WTC11 (cell line): ENCODE measurements at regions not wholly inside any gene's neighbourhood (a gene's known extent, or its start where the extent isn't known, plus 50 kb on each side); places are given as distances from the start of the nearest gene placed in this dataset.

Experiments used
- E2F1 ChIP-seq: sonication (generic); formaldehyde crosslinking; IDR thresholded peaks from 2 replicates; pipeline ENCODE4 v1.8.0; 2022; ENCODE audit warnings: mild to moderate bottlenecking, missing genetic modification reagents
- MLX ChIP-seq: sonication (generic); formaldehyde crosslinking; IDR thresholded peaks from 2 replicates; pipeline ENCODE4 v1.8.1; 2023; ENCODE audit warnings: mild to moderate bottlenecking, missing genetic modification reagents, moderate library complexity
- TCF7 ChIP-seq: sonication (generic); formaldehyde crosslinking; IDR thresholded peaks from 2 replicates; pipeline ENCODE4 v1.8.0; 2022; ENCODE audit warnings: mild to moderate bottlenecking, low read depth, missing genetic modification reagents, moderate library complexity

DNA sequence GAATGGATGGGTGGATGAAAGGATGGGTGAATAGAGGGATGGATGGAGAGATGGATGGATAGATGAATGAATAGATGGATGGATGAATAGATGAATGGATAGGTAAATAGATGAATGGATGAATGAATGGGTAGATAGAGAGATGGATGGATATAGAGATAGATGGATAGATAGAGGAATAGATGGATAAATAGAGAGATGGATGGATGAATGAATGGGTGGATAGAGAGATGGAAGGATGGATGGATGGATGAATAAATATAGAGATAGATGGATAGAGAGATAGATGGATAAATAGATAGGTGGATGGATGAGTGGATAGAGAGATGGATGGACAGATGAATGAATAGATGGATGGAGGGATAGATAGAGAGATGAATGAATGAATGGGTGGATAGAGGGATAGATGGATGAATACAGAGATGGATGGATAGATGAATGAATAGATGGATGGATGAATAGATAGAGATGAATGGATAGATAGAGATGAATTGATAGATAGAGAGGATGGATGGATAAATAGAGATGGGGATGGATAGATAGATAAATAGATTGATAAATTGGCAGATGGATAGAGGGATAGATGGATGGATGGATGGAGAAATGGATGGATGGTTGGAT, 106.7 kb upstream of the SOX1 start:
- no peak for TF ChIP-seq MLX (CRISPR knock-in tag)
- TF ChIP-seq TCF7 (CRISPR knock-in tag) = no peak
- no peak for TF ChIP-seq E2F1
